Panc1 (cell line): ENCODE measurements at regions not wholly inside any gene's neighbourhood (a gene's known extent, or its start where the extent isn't known, plus 50 kb on each side); places are given as distances from the start of the nearest gene placed in this dataset.

Experiments
- ATAC-seq: fragments of 200-7000 bp; cut with Tn5 transposase; 2 replicates; pipeline ENCODE4 v1.9.1; 2020; ENCODE audit warnings: mild to moderate bottlenecking, moderate library complexity
- BruUV-seq: library from RNA; stranded (reverse); fragments of 400-500 nt; replicated peaks from 2 replicates; lab custom pipeline; 2021; lab: Mats Ljungman, UMichigan
- CTCF ChIA-PET: fragments of 300-600 bp; sonication (Branson Sonifier 250); formaldehyde crosslinking; loops from one replicate; lab custom pipeline; 2022; ENCODE audit warnings: antibody characterized with exemption; lab: Charles Lee
- POLR2A ChIA-PET: fragments of 300-600 bp; sonication (Branson Sonifier 250); formaldehyde crosslinking; loops from one replicate; lab custom pipeline; 2022; ENCODE audit warnings: antibody characterized with exemption; lab: Charles Lee
- DNase-seq: peaks from one replicate; pipeline ENCODE4 v3.0.0-alpha.2; 2010; ENCODE audit warnings: low read depth, low spot score
- H3K27ac ChIP-seq: 2 replicates; pipeline ENCODE4 v1.5.1; 2011; ENCODE audit warnings: mild to moderate bottlenecking, low read length, inconsistent platforms
- H3K27me3 ChIP-seq: fragments of 200-500 bp; sonication (Bioruptor generic); 2 replicates; pipeline ENCODE4 v1.6.0; 2014; ENCODE audit warnings: low read length, inconsistent platforms; ENCODE audit not compliant: control insufficient read depth, insufficient read depth
- H3K36me3 ChIP-seq: fragments of 200-500 bp; sonication (Bioruptor generic); 2 replicates; pipeline ENCODE4 v1.5.1; 2014; ENCODE audit warnings: inconsistent platforms, mild to moderate bottlenecking, low read length, moderate library complexity; ENCODE audit not compliant: control insufficient read depth, insufficient read depth
- H3K4me1 ChIP-seq: 2 replicates; pipeline ENCODE4 v1.5.1; 2011; ENCODE audit warnings: inconsistent platforms, mild to moderate bottlenecking, low read length, moderate library complexity; ENCODE audit not compliant: control insufficient read depth, insufficient read depth
- H3K4me3 ChIP-seq, 2 experiments: 2 replicates each; pipeline ENCODE4 v1.5.1; 2011 to 2012; ENCODE audit warnings: low read depth in 2 of 2, low read length in 2 of 2, mild to moderate bottlenecking in 2 of 2, inconsistent platforms in 1 of 2, moderate library complexity in 1 of 2
- H3K9me3 ChIP-seq: fragments of 200-500 bp; sonication (Bioruptor generic); 2 replicates; pipeline ENCODE4 v1.5.1; 2014; ENCODE audit warnings: low read depth, mild to moderate bottlenecking, inconsistent platforms, low read length, moderate library complexity; ENCODE audit not compliant: control insufficient read depth, insufficient read depth
- POLR2AphosphoS5 ChIP-seq: IDR thresholded peaks from 2 replicates; pipeline ENCODE4 v1.6.1; 2012; ENCODE audit warnings: mild to moderate bottlenecking, low read depth, low read length, moderate library complexity
- SIN3A ChIP-seq: IDR thresholded peaks from 2 replicates; pipeline ENCODE4 v1.6.1; 2012; ENCODE audit warnings: low read depth, mild to moderate bottlenecking, low read length, moderate library complexity, borderline replicate concordance; ENCODE audit not compliant: insufficient read depth
- TCF7L2 ChIP-seq: IDR thresholded peaks from 2 replicates; pipeline ENCODE4 v1.6.1; 2011; ENCODE audit warnings: mild to moderate bottlenecking, low read depth, low read length, inconsistent platforms
- in situ Hi-C: cut with HindIII; loops from 2 replicates; pipeline ENCODE4 v1.10.0; 2016; ENCODE audit warnings: low sequenced_read_pairs, low pct_unique_long_range_greater_than_20kb
- intact Hi-C: fragments of 100-400 bp; cut with micrococcal nuclease; formaldehyde crosslinking; loops from one replicate; pipeline ENCODE4 v1.10.0; 2022; ENCODE audit not compliant: unreplicated experiment
- TF ChIP-seq, protein P1 (sequence below), 2 experiments: IDR thresholded peaks; 2 replicates each; pipeline ENCODE4 v1.6.1; 2011 to 2012; ENCODE audit warnings: low read depth in 2 of 2, control low read depth in 1 of 2, low read length in 1 of 2, mild to moderate bottlenecking in 1 of 2, moderate library complexity in 1 of 2; ENCODE audit not compliant: insufficient read depth in 1 of 2
- TF ChIP-seq, protein P2 (sequence below): fragments of 450-650 bp; IDR thresholded peaks from 2 replicates; pipeline ENCODE4 v1.5.1; 2017; ENCODE audit warnings: mild to moderate bottlenecking

DNA sequence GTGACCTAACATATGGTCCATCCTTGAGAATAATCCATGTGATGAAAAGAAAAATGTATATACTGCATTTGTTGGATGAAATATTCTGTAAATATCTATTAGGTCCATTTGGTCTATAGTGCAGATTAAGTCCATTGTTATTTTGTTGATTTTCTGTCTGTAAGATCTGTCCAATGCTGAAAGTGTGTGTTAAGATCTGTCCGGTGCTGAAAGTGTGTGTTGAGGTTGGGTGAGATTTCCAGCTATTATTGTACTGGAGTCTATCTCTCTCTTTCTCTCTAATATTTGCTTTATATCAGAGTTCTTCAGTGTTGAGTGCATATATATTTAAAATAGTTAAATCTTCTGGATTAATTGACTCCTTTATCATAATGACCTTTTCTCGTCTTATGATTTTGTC, 828.8 kb upstream of the CRIM1 start:
- no peaks in the 10 kb centered on the region for H3K27me3 ChIP-seq
- H3K36me3 ChIP-seq: no peaks in the 10 kb centered on the region
- CTCF ChIA-PET: no interaction called here
- in situ Hi-C loops (no loop called here), intact Hi-C loops (no loop called here)
- no peak overlapping the region for H3K4me3 ChIP-seq
- no peak overlapping the region for H3K27ac ChIP-seq
- peaks cover 3% of the 10 kb centered on the region; the same call in 1 of the 2 replicates for H3K9me3 ChIP-seq
- H3K4me1 ChIP-seq: no peaks in the 10 kb centered on the region
- no TSS peak for BruUV-seq
- TF ChIP-seq, protein P1, sequence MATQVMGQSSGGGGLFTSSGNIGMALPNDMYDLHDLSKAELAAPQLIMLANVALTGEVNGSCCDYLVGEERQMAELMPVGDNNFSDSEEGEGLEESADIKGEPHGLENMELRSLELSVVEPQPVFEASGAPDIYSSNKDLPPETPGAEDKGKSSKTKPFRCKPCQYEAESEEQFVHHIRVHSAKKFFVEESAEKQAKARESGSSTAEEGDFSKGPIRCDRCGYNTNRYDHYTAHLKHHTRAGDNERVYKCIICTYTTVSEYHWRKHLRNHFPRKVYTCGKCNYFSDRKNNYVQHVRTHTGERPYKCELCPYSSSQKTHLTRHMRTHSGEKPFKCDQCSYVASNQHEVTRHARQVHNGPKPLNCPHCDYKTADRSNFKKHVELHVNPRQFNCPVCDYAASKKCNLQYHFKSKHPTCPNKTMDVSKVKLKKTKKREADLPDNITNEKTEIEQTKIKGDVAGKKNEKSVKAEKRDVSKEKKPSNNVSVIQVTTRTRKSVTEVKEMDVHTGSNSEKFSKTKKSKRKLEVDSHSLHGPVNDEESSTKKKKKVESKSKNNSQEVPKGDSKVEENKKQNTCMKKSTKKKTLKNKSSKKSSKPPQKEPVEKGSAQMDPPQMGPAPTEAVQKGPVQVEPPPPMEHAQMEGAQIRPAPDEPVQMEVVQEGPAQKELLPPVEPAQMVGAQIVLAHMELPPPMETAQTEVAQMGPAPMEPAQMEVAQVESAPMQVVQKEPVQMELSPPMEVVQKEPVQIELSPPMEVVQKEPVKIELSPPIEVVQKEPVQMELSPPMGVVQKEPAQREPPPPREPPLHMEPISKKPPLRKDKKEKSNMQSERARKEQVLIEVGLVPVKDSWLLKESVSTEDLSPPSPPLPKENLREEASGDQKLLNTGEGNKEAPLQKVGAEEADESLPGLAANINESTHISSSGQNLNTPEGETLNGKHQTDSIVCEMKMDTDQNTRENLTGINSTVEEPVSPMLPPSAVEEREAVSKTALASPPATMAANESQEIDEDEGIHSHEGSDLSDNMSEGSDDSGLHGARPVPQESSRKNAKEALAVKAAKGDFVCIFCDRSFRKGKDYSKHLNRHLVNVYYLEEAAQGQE (IDR thresholded peaks at IDR 0.05; ENCODE audit: insufficient read depth in 1 of 2, low read depth in 2 of 2, low read length in 1 of 2): peak in 1 of 2 experiments; percentile 56; a peak in 2 of 4 replicates
- TF ChIP-seq TCF7L2: no peak
- DNase-seq (no peak), ATAC-seq (no peak)
- POLR2A ChIA-PET: no interaction called here

DNA sequence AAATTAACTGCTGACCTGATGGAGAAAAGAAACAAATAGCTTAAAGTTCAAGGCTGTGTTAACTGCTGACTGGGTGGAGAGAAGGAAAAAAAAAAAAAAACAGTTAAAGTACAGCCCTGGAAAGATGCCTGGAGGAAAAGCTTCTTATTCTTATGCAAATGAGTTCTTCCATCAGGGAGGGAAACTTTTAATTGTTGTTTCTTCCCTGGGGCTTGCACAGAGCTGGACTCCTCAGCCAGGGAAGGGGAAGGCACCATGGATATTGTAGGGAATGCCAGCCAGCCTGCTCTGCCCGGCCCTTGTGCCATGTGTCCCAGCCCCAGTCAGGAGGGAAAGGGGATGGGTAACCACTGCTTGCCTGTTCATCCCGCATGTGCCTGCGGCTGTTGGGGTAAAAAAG, 833.1 kb upstream of the CRIM1 start:
- Histone ChIP-seq H3K4me3 (no peak overlapping the region), H3K27ac (no peak overlapping the region), H3K9me3 (peaks cover 6% of the 10 kb centered on the region; the same call in 1 of the 2 replicates), H3K36me3 (no peaks in the 10 kb centered on the region), H3K4me1 (no peaks in the 10 kb centered on the region), H3K27me3 (no peaks in the 10 kb centered on the region)
- TF ChIP-seq SIN3A: no peak
- TF ChIP-seq, protein P1 (IDR thresholded peaks at IDR 0.05; ENCODE audit: insufficient read depth in 1 of 2, low read depth in 2 of 2, low read length in 1 of 2): no peak
- TF ChIP-seq, protein P2, sequence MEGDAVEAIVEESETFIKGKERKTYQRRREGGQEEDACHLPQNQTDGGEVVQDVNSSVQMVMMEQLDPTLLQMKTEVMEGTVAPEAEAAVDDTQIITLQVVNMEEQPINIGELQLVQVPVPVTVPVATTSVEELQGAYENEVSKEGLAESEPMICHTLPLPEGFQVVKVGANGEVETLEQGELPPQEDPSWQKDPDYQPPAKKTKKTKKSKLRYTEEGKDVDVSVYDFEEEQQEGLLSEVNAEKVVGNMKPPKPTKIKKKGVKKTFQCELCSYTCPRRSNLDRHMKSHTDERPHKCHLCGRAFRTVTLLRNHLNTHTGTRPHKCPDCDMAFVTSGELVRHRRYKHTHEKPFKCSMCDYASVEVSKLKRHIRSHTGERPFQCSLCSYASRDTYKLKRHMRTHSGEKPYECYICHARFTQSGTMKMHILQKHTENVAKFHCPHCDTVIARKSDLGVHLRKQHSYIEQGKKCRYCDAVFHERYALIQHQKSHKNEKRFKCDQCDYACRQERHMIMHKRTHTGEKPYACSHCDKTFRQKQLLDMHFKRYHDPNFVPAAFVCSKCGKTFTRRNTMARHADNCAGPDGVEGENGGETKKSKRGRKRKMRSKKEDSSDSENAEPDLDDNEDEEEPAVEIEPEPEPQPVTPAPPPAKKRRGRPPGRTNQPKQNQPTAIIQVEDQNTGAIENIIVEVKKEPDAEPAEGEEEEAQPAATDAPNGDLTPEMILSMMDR: no peak
- TF ChIP-seq TCF7L2: no peak
- TF ChIP-seq POLR2AphosphoS5: no peak
- no TSS peak for BruUV-seq
- in situ Hi-C loops: no loop called here
- ATAC-seq (no peak), DNase-seq (no peak)
- ChIA-PET CTCF (no interaction called here), POLR2A (interaction anchor here (0.6 kb wide), 1 partner anchor 17 kb away, joined by 3 read pairs; no protein-coding TSS in a partner anchor)
- intact Hi-C loops: no loop called here
